HEK293 (cell line): ENCODE measurements at regions not wholly inside any gene's neighbourhood (a gene's known extent, or its start where the extent isn't known, plus 50 kb on each side); places are given as distances from the start of the nearest gene placed in this dataset.

ENCODE experiments used
- MYNN ChIP-seq: fragments of 450-650 bp; formaldehyde crosslinking; IDR thresholded peaks from 2 replicates; pipeline ENCODE4 v1.5.1; 2016; ENCODE audit warnings: missing biosample characterization, missing genetic modification characterization, borderline replicate concordance
- ZNF416 ChIP-seq: fragments of 450-650 bp; formaldehyde crosslinking; IDR thresholded peaks from 2 replicates; pipeline ENCODE4 v1.5.1; 2016; ENCODE audit warnings: missing biosample characterization, missing genetic modification characterization
- ZNF423 ChIP-seq: fragments of 450-650 bp; formaldehyde crosslinking; IDR thresholded peaks from 2 replicates; pipeline ENCODE4 v1.5.1; 2016; ENCODE audit warnings: missing biosample characterization, missing genetic modification characterization
- ZNF561 ChIP-seq: fragments of 450-650 bp; IDR thresholded peaks from 2 replicates; pipeline ENCODE4 v1.5.1; 2018; ENCODE audit warnings: missing biosample characterization, missing genetic modification characterization, borderline replicate concordance
- TF ChIP-seq, protein P1 (sequence below): fragments of 450-650 bp; formaldehyde crosslinking; IDR thresholded peaks from 2 replicates; pipeline ENCODE4 v1.5.1; 2016; ENCODE audit warnings: missing biosample characterization, missing genetic modification characterization
- TF ChIP-seq, protein P2 (sequence below): fragments of 450-650 bp; formaldehyde crosslinking; IDR thresholded peaks from 2 replicates; pipeline ENCODE4 v1.5.1; 2016; ENCODE audit warnings: missing biosample characterization, missing genetic modification characterization, low read depth
- TF ChIP-seq, protein P3 (sequence below): fragments of 450-650 bp; formaldehyde crosslinking; IDR thresholded peaks from 2 replicates; pipeline ENCODE4 v1.5.1; 2016; ENCODE audit warnings: missing biosample characterization, missing genetic modification characterization

GRCh38 chr7:19373334-19373733 is 228.1 kb upstream of the FERD3L start:
- TF ChIP-seq, protein P1, sequence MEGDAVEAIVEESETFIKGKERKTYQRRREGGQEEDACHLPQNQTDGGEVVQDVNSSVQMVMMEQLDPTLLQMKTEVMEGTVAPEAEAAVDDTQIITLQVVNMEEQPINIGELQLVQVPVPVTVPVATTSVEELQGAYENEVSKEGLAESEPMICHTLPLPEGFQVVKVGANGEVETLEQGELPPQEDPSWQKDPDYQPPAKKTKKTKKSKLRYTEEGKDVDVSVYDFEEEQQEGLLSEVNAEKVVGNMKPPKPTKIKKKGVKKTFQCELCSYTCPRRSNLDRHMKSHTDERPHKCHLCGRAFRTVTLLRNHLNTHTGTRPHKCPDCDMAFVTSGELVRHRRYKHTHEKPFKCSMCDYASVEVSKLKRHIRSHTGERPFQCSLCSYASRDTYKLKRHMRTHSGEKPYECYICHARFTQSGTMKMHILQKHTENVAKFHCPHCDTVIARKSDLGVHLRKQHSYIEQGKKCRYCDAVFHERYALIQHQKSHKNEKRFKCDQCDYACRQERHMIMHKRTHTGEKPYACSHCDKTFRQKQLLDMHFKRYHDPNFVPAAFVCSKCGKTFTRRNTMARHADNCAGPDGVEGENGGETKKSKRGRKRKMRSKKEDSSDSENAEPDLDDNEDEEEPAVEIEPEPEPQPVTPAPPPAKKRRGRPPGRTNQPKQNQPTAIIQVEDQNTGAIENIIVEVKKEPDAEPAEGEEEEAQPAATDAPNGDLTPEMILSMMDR (tag by site-specific recombination): no peak
- TF ChIP-seq, protein P2, sequence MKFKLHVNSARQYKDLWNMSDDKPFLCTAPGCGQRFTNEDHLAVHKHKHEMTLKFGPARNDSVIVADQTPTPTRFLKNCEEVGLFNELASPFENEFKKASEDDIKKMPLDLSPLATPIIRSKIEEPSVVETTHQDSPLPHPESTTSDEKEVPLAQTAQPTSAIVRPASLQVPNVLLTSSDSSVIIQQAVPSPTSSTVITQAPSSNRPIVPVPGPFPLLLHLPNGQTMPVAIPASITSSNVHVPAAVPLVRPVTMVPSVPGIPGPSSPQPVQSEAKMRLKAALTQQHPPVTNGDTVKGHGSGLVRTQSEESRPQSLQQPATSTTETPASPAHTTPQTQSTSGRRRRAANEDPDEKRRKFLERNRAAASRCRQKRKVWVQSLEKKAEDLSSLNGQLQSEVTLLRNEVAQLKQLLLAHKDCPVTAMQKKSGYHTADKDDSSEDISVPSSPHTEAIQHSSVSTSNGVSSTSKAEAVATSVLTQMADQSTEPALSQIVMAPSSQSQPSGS: no peak
- TF ChIP-seq, protein P3, sequence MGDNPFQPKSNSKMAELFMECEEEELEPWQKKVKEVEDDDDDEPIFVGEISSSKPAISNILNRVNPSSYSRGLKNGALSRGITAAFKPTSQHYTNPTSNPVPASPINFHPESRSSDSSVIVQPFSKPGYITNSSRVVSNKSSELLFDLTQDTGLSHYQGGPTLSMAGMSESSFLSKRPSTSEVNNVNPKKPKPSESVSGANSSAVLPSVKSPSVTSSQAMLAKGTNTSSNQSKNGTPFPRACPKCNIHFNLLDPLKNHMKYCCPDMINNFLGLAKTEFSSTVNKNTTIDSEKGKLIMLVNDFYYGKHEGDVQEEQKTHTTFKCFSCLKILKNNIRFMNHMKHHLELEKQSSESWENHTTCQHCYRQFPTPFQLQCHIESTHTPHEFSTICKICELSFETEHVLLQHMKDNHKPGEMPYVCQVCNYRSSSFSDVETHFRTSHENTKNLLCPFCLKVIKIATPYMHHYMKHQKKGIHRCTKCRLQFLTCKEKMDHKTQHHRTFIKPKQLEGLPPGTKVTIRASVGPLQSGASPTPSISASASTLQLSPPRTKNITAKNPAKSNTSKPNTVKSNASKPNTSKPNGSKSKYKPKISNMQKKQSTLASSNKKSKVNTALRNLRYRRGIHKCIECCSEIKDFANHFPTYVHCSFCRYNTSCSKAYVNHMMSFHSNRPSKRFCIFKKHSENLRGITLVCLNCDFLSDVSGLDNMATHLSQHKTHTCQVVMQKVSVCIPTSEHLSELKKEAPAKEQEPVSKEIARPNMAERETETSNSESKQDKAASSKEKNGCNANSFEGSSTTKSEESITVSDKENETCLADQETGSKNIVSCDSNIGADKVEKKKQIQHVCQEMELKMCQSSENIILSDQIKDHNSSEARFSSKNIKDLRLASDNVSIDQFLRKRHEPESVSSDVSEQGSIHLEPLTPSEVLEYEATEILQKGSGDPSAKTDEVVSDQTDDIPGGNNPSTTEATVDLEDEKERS: no peak
- TF ChIP-seq MYNN (tag by site-specific recombination) (no peak), ZNF561 (tag by site-specific recombination) (no peak), ZNF423 (no peak), ZNF416 (tag by site-specific recombination) (no peak)
